ENCODE measurements at regions not wholly inside any gene's neighbourhood (a gene's known extent, or its start where the extent isn't known, plus 50 kb on each side); places are given as distances from the start of the nearest gene placed in this dataset.

DNA sequence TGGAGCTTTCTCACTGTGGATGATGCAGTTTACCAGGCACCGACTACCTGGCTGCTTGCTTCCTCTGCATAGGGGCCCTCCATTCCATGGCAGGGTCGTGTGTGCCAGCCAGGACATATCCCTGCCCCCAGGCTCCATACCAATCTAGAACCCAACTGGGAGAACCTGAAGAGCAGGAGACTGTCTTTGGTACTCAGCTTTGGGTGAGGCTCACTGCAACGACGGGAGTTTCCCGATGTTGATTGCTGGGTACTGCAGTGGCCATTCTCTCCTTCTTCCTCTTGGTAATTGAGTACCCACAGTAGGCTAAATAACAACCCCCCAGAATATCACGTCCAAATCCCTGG lies 133.3 kb upstream of the SERTAD2 start:
- no peak for TF ChIP-seq YY1 (IDR thresholded peaks at IDR 0.05)
- no peak for TF ChIP-seq RXRA (IDR thresholded peaks at IDR 0.05)
- TF ChIP-seq TAF1 (conservative IDR thresholded peaks at IDR 0.05): no peak
- TF ChIP-seq, protein P1, sequence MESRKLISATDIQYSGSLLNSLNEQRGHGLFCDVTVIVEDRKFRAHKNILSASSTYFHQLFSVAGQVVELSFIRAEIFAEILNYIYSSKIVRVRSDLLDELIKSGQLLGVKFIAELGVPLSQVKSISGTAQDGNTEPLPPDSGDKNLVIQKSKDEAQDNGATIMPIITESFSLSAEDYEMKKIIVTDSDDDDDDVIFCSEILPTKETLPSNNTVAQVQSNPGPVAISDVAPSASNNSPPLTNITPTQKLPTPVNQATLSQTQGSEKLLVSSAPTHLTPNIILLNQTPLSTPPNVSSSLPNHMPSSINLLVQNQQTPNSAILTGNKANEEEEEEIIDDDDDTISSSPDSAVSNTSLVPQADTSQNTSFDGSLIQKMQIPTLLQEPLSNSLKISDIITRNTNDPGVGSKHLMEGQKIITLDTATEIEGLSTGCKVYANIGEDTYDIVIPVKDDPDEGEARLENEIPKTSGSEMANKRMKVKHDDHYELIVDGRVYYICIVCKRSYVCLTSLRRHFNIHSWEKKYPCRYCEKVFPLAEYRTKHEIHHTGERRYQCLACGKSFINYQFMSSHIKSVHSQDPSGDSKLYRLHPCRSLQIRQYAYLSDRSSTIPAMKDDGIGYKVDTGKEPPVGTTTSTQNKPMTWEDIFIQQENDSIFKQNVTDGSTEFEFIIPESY (IDR thresholded peaks at IDR 0.05): no peak
- TF ChIP-seq, protein P2, sequence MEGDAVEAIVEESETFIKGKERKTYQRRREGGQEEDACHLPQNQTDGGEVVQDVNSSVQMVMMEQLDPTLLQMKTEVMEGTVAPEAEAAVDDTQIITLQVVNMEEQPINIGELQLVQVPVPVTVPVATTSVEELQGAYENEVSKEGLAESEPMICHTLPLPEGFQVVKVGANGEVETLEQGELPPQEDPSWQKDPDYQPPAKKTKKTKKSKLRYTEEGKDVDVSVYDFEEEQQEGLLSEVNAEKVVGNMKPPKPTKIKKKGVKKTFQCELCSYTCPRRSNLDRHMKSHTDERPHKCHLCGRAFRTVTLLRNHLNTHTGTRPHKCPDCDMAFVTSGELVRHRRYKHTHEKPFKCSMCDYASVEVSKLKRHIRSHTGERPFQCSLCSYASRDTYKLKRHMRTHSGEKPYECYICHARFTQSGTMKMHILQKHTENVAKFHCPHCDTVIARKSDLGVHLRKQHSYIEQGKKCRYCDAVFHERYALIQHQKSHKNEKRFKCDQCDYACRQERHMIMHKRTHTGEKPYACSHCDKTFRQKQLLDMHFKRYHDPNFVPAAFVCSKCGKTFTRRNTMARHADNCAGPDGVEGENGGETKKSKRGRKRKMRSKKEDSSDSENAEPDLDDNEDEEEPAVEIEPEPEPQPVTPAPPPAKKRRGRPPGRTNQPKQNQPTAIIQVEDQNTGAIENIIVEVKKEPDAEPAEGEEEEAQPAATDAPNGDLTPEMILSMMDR (IDR thresholded peaks at IDR 0.05; ENCODE audit: low read depth, low read length, missing input control): no peak
- no peak for TF ChIP-seq GABPA (IDR thresholded peaks at IDR 0.05 in 1 of 2, conservative IDR thresholded peaks at IDR 0.05 in 1 of 2)
- no peak for TF ChIP-seq SP1 (IDR thresholded peaks at IDR 0.05)
- no peak for TF ChIP-seq EGR1 (IDR thresholded peaks at IDR 0.05; ENCODE audit: low read depth in 2 of 2)
- TF ChIP-seq, protein P3, sequence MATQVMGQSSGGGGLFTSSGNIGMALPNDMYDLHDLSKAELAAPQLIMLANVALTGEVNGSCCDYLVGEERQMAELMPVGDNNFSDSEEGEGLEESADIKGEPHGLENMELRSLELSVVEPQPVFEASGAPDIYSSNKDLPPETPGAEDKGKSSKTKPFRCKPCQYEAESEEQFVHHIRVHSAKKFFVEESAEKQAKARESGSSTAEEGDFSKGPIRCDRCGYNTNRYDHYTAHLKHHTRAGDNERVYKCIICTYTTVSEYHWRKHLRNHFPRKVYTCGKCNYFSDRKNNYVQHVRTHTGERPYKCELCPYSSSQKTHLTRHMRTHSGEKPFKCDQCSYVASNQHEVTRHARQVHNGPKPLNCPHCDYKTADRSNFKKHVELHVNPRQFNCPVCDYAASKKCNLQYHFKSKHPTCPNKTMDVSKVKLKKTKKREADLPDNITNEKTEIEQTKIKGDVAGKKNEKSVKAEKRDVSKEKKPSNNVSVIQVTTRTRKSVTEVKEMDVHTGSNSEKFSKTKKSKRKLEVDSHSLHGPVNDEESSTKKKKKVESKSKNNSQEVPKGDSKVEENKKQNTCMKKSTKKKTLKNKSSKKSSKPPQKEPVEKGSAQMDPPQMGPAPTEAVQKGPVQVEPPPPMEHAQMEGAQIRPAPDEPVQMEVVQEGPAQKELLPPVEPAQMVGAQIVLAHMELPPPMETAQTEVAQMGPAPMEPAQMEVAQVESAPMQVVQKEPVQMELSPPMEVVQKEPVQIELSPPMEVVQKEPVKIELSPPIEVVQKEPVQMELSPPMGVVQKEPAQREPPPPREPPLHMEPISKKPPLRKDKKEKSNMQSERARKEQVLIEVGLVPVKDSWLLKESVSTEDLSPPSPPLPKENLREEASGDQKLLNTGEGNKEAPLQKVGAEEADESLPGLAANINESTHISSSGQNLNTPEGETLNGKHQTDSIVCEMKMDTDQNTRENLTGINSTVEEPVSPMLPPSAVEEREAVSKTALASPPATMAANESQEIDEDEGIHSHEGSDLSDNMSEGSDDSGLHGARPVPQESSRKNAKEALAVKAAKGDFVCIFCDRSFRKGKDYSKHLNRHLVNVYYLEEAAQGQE (IDR thresholded peaks at IDR 0.05): no peak
- TF ChIP-seq FOXA1 (IDR thresholded peaks at IDR 0.05): no peak
- TF ChIP-seq, protein P4, sequence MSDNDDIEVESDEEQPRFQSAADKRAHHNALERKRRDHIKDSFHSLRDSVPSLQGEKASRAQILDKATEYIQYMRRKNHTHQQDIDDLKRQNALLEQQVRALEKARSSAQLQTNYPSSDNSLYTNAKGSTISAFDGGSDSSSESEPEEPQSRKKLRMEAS (IDR thresholded peaks at IDR 0.05): no peak
- TF ChIP-seq JUND (IDR thresholded peaks at IDR 0.05): no peak
- TF ChIP-seq, protein P5, sequence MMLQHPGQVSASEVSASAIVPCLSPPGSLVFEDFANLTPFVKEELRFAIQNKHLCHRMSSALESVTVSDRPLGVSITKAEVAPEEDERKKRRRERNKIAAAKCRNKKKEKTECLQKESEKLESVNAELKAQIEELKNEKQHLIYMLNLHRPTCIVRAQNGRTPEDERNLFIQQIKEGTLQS (IDR thresholded peaks at IDR 0.05): no peak

All from liver (tissue), 3 donors.